ENCODE measurements at regions not wholly inside any gene's neighbourhood (a gene's known extent, or its start where the extent isn't known, plus 50 kb on each side); places are given as distances from the start of the nearest gene placed in this dataset.

GRCh38 chr12:115521771-115522409 is 755.6 kb downstream of the MED13L start:
- no peaks in the 10 kb centered on the region for H3K27me3 Mint-ChIP-seq (ENCODE audit: low read depth)
- DNase-seq (no peak), ATAC-seq (no peak)
- no peaks in the 10 kb centered on the region for H3K4me1 Mint-ChIP-seq (ENCODE audit: low read depth)
- H3K9me3 Mint-ChIP-seq, result peaks cover 6% of the 10 kb centered on the region
- H3K36me3 Mint-ChIP-seq (ENCODE audit: insufficient read depth), result no peaks in the 10 kb centered on the region
- no peak overlapping the region for H3K4me3 Mint-ChIP-seq

GRCh38 chr12:115519887-115520286 is 757.6 kb downstream of the MED13L start:
- Mint-ChIP-seq H3K9me3 (peaks cover 6% of the 10 kb centered on the region), H3K36me3 (ENCODE audit: insufficient read depth) (no peaks in the 10 kb centered on the region), H3K27me3 (ENCODE audit: low read depth) (no peaks in the 10 kb centered on the region), H3K4me1 (ENCODE audit: low read depth) (no peaks in the 10 kb centered on the region), H3K4me3 (no peak overlapping the region)
- no peak for ATAC-seq
- no peak for DNase-seq

GRCh38 chr12:115519359-115519758 is 758.1 kb downstream of the MED13L start:
- no peak for ATAC-seq
- no peak overlapping the region for H3K4me3 Mint-ChIP-seq

GRCh38 chr12:115517913-115518312 is 759.6 kb downstream of the MED13L start:
- DNase-seq, result no peak

More at GRCh38 chr12:115519359-115519758, 758.1 kb downstream of the MED13L start:
- DNase-seq, result no peak
- Mint-ChIP-seq H3K36me3 (ENCODE audit: insufficient read depth) (no peaks in the 10 kb centered on the region), H3K4me1 (ENCODE audit: low read depth) (no peaks in the 10 kb centered on the region), H3K9me3 (peaks cover 10% of the 10 kb centered on the region), H3K27me3 (ENCODE audit: low read depth) (no peaks in the 10 kb centered on the region)

GRCh38 chr12:115511986-115512711 is 765.3 kb downstream of the MED13L start:
- DNase-seq, result no peak
- H3K36me3 Mint-ChIP-seq (ENCODE audit: insufficient read depth), result no peaks in the 10 kb centered on the region
- no peaks in the 10 kb centered on the region for H3K27me3 Mint-ChIP-seq (ENCODE audit: low read depth)
- H3K4me1 Mint-ChIP-seq (ENCODE audit: low read depth), result no peaks in the 10 kb centered on the region
- no peak overlapping the region for H3K4me3 Mint-ChIP-seq
- peaks cover 22% of the 10 kb centered on the region for H3K9me3 Mint-ChIP-seq
- ATAC-seq, result no peak

More at GRCh38 chr12:115517913-115518312, 759.6 kb downstream of the MED13L start:
- no peak for ATAC-seq
- H3K4me1 Mint-ChIP-seq (ENCODE audit: low read depth), result no peaks in the 10 kb centered on the region
- H3K9me3 Mint-ChIP-seq, result peaks cover 22% of the 10 kb centered on the region
- no peaks in the 10 kb centered on the region for H3K36me3 Mint-ChIP-seq (ENCODE audit: insufficient read depth)
- no peaks in the 10 kb centered on the region for H3K27me3 Mint-ChIP-seq (ENCODE audit: low read depth)
- no peak overlapping the region for H3K4me3 Mint-ChIP-seq

- H3K27me3 Mint-ChIP-seq (ENCODE audit: low read depth), result no peaks in the 10 kb centered on the region
- no peaks in the 10 kb centered on the region for H3K4me1 Mint-ChIP-seq (ENCODE audit: low read depth)
- no peak for DNase-seq
- no peaks in the 10 kb centered on the region for H3K36me3 Mint-ChIP-seq (ENCODE audit: insufficient read depth)
- H3K4me3 Mint-ChIP-seq, result no peak overlapping the region
- peaks cover 22% of the 10 kb centered on the region for H3K9me3 Mint-ChIP-seq
- ATAC-seq, result no peak
Measured at GRCh38 chr12:115511305-115511704, 766.2 kb downstream of the MED13L start.

- H3K27me3 Mint-ChIP-seq (ENCODE audit: low read depth), result no peaks in the 10 kb centered on the region
- H3K9me3 Mint-ChIP-seq, result peaks cover 16% of the 10 kb centered on the region
- DNase-seq (no peak), ATAC-seq (no peak)
- no peak overlapping the region for H3K4me3 Mint-ChIP-seq
- H3K4me1 Mint-ChIP-seq (ENCODE audit: low read depth), result no peaks in the 10 kb centered on the region
- no peaks in the 10 kb centered on the region for H3K36me3 Mint-ChIP-seq (ENCODE audit: insufficient read depth)
Measured at GRCh38 chr12:115508990-115509389, 768.5 kb downstream of the MED13L start.

GRCh38 chr12:115507951-115508722 is 769.4 kb downstream of the MED13L start:
- Mint-ChIP-seq H3K36me3 (ENCODE audit: insufficient read depth) (no peaks in the 10 kb centered on the region), H3K4me3 (no peak overlapping the region), H3K9me3 (peaks cover 8% of the 10 kb centered on the region), H3K4me1 (ENCODE audit: low read depth) (no peaks in the 10 kb centered on the region), H3K27me3 (ENCODE audit: low read depth) (no peaks in the 10 kb centered on the region)
- DNase-seq (no peak), ATAC-seq (no peak)

- H3K36me3 Mint-ChIP-seq (ENCODE audit: insufficient read depth), result no peaks in the 10 kb centered on the region
- H3K4me1 Mint-ChIP-seq (ENCODE audit: low read depth), result no peaks in the 10 kb centered on the region
- DNase-seq (no peak), ATAC-seq (no peak)
- no peak overlapping the region for H3K4me3 Mint-ChIP-seq
- H3K27me3 Mint-ChIP-seq (ENCODE audit: low read depth), result no peaks in the 10 kb centered on the region
- H3K9me3 Mint-ChIP-seq, result peaks cover 8% of the 10 kb centered on the region
Measured at GRCh38 chr12:115507560-115507889, 770.0 kb downstream of the MED13L start.

- Mint-ChIP-seq H3K4me3 (no peak overlapping the region), H3K4me1 (ENCODE audit: low read depth) (no peaks in the 10 kb centered on the region), H3K36me3 (ENCODE audit: insufficient read depth) (no peaks in the 10 kb centered on the region), H3K27me3 (ENCODE audit: low read depth) (no peaks in the 10 kb centered on the region), H3K9me3 (peaks cover 10% of the 10 kb centered on the region)
- DNase-seq (no peak), ATAC-seq (no peak)
Measured at GRCh38 chr12:115506822-115507559, 770.5 kb downstream of the MED13L start.

- ATAC-seq (no peak), DNase-seq (no peak)
- H3K9me3 Mint-ChIP-seq, result peaks cover 7% of the 10 kb centered on the region
- no peaks in the 10 kb centered on the region for H3K27me3 Mint-ChIP-seq (ENCODE audit: low read depth)
- H3K36me3 Mint-ChIP-seq (ENCODE audit: insufficient read depth), result no peaks in the 10 kb centered on the region
- no peaks in the 10 kb centered on the region for H3K4me1 Mint-ChIP-seq (ENCODE audit: low read depth)
- no peak overlapping the region for H3K4me3 Mint-ChIP-seq
Measured at GRCh38 chr12:115504306-115505290, 772.9 kb downstream of the MED13L start.

- ATAC-seq, result no peak
- Mint-ChIP-seq H3K4me3 (no peak overlapping the region), H3K4me1 (ENCODE audit: low read depth) (no peaks in the 10 kb centered on the region), H3K27me3 (ENCODE audit: low read depth) (no peaks in the 10 kb centered on the region), H3K36me3 (ENCODE audit: insufficient read depth) (no peaks in the 10 kb centered on the region), H3K9me3 (peaks cover 7% of the 10 kb centered on the region)
- DNase-seq, result no peak
Measured at GRCh38 chr12:115500872-115501271, 776.6 kb downstream of the MED13L start.

- Mint-ChIP-seq H3K36me3 (ENCODE audit: insufficient read depth) (no peaks in the 10 kb centered on the region), H3K27me3 (ENCODE audit: low read depth) (no peaks in the 10 kb centered on the region), H3K9me3 (peaks cover 4% of the 10 kb centered on the region), H3K4me3 (no peak overlapping the region), H3K4me1 (ENCODE audit: low read depth) (no peaks in the 10 kb centered on the region)
- ATAC-seq (no peak), DNase-seq (no peak)
Measured at GRCh38 chr12:115495300-115495699, 782.2 kb downstream of the MED13L start.
